DMS 273 (cell line): ENCODE measurements at regions not wholly inside any gene's neighbourhood (a gene's known extent, or its start where the extent isn't known, plus 50 kb on each side); places are given as distances from the start of the nearest gene placed in this dataset.
A peak's percentile ranks its signal among the peaks of the same experiment; 100 is the strongest.

Experiments used
- DNase-seq: peaks from one replicate; lab custom pipeline; 2025; ENCODE audit not compliant: unreplicated experiment; lab: John Stamatoyannopoulos, UW

DNA sequence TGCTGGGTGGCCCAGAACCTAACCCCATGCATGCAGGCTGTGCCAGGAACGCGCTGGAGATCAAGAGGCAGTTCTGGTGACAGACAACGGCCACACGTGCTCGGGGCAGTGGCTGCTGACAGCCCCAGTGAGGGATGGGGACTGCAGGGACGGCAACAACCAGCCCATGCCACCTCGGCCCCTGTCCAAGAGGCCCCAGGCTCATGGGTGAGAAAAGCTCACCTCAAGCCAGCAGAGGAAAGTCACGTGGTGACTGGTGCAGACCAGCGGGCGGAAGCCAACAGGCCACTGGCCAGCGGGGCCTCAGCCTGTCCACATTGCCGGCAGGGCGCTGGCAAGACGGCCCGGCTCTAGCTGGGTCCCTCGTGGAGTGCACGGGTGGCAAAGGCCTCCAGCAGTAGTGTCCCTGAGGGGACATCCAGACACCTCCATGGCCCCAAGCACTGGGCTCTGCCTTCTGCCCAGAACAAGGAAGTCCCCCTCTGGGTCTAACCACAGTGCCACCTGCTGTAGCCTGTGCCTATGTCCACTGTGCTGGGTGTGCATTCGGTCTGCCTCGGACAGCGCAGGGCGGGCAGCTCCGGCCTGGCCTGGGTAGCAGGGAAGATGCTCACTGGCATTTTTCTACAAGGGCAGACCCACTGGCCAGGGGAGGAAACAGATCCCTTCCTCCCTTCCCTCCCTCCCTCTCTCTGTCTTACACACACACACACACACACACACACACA is 134.1 kb downstream of the NCOR2 start:
- DNase-seq = no peak

- DNase-seq = no peak
These were observed 135.0 kb downstream of the NCOR2 start for GRCh38 chr12:124432376-124432775.

GRCh38 chr12:124431971-124432370 is 135.4 kb downstream of the NCOR2 start:
- DNase-seq = no peak

DNA sequence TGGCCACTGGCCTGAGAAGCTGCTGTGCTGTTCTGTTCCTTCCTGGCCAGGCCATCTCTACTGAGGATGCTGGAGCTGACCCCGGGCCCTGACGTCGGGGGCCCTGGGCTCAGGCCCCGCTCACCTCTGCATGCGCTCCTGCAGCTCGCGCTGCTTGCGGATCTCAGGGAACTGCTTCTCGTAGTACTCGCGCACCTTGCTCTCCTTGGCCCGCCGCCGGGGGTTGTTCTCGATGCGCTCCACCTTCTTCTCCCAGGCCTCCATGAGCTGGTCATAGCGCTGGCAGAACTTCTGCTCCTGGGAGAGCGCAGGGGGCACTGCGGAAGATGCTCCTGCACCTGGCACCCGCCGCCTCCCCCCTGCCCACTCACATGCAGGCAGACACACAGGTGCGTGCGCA is 135.6 kb downstream of the RFLNA start:
- DNase-seq = no peak

DNA sequence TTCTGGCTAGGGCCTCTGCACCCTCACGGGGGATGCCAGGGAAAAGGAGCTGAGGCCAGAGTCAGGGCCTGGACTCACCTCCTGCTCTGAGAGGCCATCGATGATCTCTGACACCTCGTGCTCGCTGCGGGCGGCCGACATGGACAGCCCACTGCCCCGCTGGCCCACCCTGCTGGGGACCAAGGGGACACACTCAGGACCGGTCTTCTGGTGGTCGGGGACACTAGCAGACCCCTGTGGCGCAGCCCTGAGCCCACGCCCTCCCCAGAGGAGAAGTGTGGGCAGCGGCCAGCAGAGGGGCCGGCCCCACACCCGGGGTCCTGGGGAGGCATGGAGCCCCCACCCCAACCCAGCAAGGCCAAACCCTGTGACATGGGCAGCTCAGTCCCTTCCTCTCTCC is 134.6 kb downstream of the RFLNA start:
- no peak for DNase-seq

DNA sequence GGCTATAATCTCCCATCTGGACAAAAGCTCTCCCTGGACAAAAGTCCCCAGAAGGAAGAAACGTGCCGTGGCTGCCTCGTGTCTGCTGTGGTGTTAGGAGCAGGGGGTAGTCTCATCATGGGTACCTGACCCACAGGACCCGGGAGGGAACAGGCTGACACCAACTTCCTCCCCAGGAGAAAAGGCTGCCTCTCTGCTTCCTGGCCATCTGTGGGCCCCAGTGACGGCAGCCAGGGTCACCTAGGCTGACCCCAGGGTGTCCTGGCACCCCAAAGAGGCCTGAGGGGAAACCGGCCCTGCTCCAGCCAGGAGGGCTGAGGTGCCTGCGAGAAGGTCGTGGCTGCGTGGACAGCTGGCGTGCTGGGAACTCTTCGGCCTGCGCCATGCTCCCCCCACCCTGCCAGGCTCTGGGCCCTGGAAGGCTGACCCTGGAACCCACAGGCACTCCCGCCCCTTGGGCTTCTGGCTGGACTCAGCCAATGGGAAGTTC is 133.9 kb downstream of the RFLNA start:
- peak; percentile 61 for DNase-seq

GRCh38 chr12:124428136-124428791 is 133.4 kb downstream of the RFLNA start:
- peak; percentile 88 for DNase-seq

GRCh38 chr12:124426594-124427555 is 132.0 kb downstream of the RFLNA start:
- DNase-seq = no peak

DNA sequence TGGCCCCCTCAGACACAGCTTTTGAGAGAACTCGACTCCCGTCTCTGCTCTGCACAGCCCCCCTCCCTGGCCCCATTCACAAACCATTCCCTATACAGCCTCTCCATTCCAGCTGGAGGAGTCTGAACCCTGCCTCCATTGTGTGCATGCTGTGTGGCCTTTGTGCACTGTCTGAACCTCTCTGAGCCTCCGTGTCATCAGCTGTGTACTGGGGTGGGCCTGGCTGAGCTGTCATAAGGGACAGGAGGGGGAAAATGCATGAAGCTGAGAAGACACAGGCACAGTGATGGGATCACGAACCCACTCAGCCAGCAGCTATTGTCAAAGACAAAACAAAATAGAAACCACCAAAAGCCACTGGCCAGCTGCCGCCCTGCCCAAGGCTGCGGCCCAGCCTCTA is 130.8 kb downstream of the RFLNA start:
- no peak for DNase-seq

- no peak for DNase-seq
These were observed 129.6 kb downstream of the RFLNA start for GRCh38 chr12:124424516-124424905.

GRCh38 chr12:124423761-124424515 is 129.0 kb downstream of the RFLNA start:
- no peak for DNase-seq

DNA sequence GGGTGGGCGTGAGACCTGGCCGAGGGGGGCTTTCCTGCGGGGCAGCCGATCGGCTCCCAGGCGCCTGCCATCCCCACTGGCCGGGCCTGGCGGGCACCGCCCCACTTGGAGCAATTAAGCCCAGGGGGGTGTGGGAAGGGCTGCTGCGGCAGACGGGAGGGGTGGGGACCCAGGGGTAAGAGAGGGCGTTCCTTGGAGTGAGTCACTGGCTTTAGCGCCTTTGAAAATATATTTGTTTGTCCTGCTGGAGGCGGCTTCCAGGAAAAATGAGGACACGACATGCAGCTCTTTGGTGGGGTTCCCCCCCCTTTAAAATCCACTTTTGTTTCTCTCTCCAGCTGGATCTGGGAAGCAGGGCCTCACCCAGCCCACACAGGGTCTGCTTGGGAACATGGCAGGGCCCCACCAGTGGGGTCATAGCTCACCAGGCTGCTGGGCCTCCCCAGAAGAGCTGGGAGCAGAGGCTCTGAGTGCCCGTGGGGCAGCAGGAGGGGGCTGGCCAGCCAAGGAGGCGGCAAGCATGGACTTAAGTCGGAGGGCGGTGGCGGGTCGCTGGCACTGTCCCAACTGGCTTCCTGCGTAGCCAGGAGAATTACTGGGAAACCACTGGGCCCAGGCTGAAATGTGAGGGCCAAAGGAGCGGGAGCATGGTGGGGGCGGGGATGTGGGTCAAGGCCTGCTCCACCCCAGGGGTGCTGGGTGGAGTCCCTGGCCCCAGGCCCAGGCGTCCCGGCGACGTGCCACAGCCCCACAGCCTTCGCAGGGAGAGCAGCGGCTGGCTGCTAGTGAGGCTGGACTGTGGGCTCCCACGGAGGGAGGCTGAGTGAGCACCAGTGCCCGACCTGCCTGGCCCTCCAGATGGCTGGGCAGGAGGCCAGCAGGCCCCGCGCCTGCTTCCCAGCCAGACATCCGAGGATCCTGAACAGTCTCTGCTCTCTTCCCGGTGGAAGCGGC is 128.0 kb downstream of the RFLNA start:
- DNase-seq = peak; percentile 94

DNA sequence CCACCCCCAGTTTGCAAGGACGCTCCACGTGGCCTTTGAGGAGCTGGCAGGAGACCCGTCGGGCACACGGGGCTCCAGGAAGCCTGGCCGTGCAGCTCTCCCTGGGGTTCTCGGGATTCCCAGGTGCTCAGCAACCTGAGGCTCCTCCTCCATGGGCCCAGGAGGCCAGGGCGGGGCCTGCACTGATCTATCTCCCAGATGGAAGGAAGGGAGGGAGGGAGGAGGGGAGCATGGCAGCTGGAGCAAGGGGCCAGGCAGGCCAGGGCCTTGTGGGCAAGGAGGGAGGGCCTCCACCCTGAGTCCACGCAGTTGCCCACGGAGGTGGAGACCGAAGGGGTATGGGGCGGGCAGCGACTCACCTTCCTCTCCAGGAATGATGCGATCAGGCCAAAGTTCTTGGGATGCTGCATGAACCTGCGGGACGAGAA is 127.3 kb downstream of the RFLNA start:
- DNase-seq = peak; percentile 73

- DNase-seq = no peak
These were observed 126.2 kb downstream of the RFLNA start for GRCh38 chr12:124420996-124421674.

GRCh38 chr12:124420041-124420995 is 125.4 kb downstream of the RFLNA start:
- DNase-seq = no peak

DNA sequence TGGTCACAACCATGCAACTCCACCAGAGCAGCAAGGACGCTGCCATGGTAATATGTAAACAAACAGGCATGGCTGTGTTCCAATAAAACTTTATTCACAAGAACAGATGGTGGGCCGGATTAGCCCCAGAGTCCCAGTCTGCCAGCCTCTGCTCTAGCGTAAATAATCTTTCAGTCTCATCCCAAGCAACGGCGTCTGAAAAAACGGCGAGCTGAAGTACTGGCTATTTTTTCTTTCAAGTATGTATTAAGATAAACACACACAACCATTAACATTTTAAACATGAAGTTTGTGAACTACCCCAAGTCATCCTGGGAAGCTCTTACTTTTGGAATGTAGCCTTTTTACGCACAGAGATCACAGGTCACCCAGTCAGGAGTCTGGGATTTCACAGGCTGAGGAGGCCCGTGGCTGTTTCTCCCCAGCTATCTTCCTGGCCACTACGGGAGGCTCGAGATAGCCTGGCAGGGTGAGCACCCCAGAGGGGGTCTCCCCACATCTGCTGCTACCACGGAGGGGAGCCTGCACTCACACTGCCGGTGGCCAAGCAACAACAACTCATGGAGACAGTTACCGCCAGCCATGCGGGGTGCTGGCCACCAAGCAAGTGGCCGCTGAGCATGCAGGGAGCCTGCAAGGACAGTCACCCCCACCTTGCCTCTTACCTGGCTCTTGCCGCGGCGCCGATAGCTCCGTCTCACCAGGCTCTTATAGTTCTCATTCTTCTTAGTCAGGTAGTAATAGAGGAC is 124.6 kb downstream of the RFLNA start:
- DNase-seq = peak; percentile 86

DNA sequence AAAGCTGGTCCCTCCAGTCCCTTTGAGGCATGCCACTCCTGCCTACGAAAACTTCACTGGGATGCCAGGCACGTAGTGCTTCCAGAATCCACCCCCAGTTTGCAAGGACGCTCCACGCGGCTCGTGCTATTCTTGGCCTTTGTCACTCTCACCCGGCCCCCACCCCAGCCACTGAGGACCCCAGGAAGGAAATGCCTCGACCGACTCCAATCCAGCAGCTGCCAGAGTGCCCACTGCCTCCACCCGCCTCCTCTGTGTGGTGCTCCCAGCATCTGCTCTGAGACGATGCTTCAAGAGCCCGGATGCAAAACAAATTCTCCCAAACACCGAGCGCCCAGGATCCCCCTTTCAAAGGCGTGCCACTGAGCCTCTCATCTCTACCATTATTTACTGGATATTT is 123.9 kb downstream of the RFLNA start:
- no peak for DNase-seq
